VCaP (cell line): ENCODE measurements at regions not wholly inside any gene's neighbourhood (a gene's known extent, or its start where the extent isn't known, plus 50 kb on each side); places are given as distances from the start of the nearest gene placed in this dataset.
"Not testable (repeated sequence)": the region's sequence is repeated elsewhere in the genome, so short reads cannot be mapped to it uniquely, and the experiment has no call there.

Source experiments
- H3K27ac ChIP-seq: fragments of 450-650 bp; 2 replicates; pipeline ENCODE4 v1.5.1; 2017
- TF ChIP-seq, protein P1 (sequence below): fragments of 450-650 bp; conservative IDR thresholded peaks from 2 replicates; pipeline ENCODE4 v1.5.1; 2017; ENCODE audit warnings: mild to moderate bottlenecking, moderate library complexity

DNA sequence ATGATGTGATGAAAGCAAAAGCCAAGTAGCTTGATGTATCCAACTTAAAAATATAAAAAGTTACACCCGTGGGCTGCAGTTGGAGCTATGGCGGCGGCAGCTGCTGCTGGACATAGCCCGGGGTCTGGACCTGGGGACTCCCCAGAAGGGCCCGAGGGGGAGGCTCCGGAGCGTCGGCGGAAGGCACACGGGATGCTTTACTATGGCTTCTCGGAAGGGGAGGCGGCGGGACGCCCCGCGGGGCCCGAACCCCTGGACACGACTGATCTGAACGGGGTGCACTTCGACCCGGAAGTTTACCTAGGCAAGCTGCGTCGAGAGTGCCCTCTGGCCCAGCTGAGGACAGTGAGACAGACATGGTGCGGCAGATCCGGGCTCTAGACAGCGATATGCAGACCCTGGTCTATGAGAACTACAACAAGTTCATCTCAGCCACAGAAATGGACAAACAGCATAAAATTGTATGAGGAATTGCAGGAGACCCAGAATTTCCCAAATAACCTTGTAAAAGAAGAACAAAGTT, 109.5 kb upstream of the EEF2KMT start:
- TF ChIP-seq, protein P1, sequence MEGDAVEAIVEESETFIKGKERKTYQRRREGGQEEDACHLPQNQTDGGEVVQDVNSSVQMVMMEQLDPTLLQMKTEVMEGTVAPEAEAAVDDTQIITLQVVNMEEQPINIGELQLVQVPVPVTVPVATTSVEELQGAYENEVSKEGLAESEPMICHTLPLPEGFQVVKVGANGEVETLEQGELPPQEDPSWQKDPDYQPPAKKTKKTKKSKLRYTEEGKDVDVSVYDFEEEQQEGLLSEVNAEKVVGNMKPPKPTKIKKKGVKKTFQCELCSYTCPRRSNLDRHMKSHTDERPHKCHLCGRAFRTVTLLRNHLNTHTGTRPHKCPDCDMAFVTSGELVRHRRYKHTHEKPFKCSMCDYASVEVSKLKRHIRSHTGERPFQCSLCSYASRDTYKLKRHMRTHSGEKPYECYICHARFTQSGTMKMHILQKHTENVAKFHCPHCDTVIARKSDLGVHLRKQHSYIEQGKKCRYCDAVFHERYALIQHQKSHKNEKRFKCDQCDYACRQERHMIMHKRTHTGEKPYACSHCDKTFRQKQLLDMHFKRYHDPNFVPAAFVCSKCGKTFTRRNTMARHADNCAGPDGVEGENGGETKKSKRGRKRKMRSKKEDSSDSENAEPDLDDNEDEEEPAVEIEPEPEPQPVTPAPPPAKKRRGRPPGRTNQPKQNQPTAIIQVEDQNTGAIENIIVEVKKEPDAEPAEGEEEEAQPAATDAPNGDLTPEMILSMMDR, result no peak
- no peak overlapping the region for H3K27ac ChIP-seq

DNA sequence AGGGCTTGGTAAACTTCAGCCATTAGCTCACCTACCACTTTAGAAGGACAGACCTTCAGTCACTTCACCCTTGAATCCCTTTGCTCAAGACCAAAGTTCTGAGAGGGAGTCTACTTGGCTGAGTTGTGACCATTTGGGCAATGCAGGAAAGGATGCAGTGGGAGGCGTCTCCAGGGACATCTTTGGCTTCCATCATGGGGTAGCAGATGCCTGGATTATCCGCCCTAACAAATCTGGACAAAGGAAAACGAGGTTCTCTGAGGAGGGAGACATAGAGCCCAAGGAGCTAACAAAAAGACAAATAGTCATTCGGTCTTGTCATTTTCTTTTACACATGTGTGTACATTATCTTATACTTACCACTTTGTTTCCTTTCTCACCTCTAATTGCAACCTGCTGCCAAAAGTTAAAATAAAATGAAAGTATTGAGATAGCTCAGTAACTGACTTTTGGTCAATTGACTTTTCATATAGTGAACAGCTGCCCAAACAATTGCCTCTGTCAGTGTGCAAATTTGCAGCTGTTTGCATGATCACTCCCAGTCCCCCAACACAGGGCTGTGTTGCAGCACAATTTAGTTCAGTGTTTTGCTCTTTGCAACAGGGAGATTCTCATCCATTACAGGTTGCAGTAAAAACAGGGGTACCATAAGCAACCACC, 108.9 kb upstream of the EEF2KMT start:
- TF ChIP-seq, protein P1, result no peak
- no peak overlapping the region for H3K27ac ChIP-seq

DNA sequence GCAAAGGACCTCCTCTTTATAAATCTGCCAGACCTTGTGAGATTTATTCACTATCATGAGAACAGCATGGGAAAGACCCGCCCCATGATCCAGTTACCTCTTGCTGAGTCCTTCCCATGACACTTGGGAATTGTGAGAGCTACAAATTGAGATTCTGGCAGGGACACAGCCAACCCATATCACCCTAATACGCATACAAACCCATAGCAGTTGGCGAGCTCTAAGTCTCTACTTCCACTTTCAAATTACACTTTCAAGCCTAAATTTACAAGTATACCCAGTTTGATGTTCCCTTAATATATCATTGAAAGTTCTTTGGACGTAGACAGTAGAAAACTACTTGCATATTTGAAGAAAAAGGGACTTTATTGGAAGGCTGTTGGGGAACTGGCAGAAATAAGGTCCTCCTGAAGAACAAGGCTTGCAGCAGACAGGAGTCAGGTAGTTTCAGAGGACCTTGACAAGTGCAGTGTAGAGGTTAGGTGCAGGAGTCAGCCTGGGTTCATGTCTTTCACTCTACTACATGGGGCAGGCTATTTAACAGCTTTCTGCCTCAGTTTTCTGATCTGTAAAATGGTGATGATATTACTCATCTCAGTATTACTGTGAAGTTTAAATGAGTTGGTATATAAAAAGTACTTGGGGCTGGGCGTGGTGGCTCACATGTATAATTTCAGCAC, 107.9 kb upstream of the EEF2KMT start:
- no peak overlapping the region for H3K27ac ChIP-seq
- TF ChIP-seq, protein P1, result no peak

DNA sequence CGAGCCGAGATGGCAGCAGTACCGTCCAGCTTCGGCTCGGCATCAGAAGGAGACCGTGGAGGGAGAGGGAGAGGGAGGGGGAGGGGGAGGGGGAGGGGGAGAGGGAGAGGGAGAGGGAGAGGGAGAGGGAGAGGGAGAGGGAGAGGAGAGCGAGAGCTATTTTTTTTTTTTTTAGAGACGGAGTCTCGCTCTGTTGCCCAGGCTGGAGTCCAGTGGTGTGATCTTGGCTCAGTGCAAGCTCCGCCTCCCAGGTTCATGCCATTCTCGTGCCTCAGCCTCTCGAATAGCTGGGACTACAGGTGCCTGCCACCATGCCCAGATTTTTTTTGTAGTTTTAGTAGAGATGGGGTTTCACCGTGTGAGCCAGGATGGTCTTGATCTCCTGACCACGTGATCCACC, 106.1 kb upstream of the EEF2KMT start:
- not testable (repeated sequence) for H3K27ac ChIP-seq

DNA sequence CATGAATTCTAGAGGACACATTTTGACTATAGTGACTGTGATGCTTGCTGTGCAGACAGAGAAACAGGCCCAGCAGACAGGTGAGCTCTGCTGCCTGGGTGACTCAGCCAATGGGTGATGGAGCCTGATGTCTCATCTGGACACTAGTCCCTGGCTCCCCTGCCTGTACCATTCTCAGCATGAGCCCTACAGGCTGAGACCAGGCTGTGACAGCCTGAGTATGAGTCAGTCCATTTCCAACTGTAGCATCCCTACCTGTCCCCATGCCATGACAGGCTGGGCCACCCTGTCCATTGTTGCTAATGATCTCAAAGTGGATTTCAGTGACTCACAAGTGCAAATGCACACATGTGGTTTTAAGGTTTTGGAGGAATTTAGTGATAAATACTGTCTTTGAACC, 102.5 kb upstream of the EEF2KMT start:
- H3K27ac ChIP-seq, result no peak overlapping the region
- TF ChIP-seq, protein P1, result no peak

DNA sequence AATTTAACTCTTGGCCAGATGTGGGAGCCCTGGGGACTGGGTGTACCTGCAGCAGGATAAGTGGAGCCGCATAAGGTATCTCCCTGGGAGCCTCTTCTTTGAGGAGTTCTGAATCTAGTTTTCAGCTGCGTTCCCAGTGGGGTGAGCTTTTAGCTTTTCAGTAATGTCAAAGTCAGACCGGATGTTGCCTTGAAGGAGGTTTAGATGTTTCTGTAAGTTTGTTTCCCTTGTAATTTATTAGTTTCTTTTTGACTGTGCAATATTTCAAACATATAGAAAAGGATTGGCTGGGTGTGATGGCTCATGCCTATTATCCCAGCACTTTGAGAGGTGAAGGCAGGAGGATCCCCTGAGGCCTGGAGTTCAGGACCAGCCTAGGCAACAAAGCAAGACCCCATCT, 98.6 kb upstream of the EEF2KMT start:
- TF ChIP-seq, protein P1, result no peak
- no peak overlapping the region for H3K27ac ChIP-seq

DNA sequence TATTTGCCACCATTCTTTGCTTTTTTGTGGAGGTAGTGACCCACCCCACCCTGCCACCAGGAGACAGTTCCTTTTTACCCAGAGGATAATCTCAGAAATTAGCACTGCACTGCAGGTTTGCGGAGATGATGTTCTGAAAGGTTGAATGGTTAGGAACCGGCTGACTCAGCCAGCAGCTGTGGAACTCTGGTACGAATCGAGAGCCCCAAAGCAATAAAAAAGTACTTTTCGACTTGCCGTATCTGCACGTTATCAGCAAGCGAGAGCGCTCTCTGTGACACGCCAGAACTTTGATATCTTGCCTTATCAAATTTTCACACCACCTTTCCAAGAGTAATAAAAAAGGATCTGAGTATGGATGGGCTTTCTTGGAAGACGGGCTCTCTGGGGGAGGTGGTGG, 96.3 kb upstream of the EEF2KMT start:
- TF ChIP-seq, protein P1, result no peak
- no peak overlapping the region for H3K27ac ChIP-seq

DNA sequence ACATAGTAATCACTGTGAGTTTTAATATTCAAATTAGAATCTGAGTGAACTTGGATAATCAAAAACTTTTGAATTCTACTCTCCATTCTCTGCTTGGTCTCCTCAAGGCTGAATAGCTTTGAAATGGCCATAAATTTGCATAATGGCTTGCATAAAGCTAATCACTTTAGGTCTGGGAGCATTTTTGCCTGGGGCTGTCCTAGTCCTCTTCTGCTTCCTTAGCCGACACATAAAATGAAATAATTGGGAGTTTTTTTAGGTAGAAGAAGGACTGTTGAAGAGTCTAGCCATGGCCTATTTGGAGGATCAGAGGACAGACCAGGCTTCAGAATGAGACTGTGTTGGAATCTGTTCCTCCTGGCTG, 91.4 kb upstream of the EEF2KMT start:
- H3K27ac ChIP-seq, result no peak overlapping the region
- TF ChIP-seq, protein P1, result no peak
